Loucy (cell line): ENCODE measurements at regions not wholly inside any gene's neighbourhood (a gene's known extent, or its start where the extent isn't known, plus 50 kb on each side); places are given as distances from the start of the nearest gene placed in this dataset.

Experiments used
- H2AFZ ChIP-seq: fragments of 200-600 bp; sonication (generic); 2 replicates; pipeline ENCODE4 v1.6.0; 2016; ENCODE audit warnings: antibody characterized with exemption, mild to moderate bottlenecking, low read length, moderate library complexity
- H3F3A ChIP-seq: fragments of 200-600 bp; 2 replicates; pipeline ENCODE4 v1.6.0; 2016; ENCODE audit warnings: antibody characterized with exemption, low read depth, mild to moderate bottlenecking
- H3K27me3 ChIP-seq: fragments of 200-600 bp; sonication (generic); 2 replicates; pipeline ENCODE4 v1.6.1; 2014; ENCODE audit warnings: low read length, mild to moderate bottlenecking; ENCODE audit not compliant: insufficient read depth, poor library complexity, severe bottlenecking
- H3K36me3 ChIP-seq: fragments of 200-600 bp; sonication (generic); 2 replicates; pipeline ENCODE4 v1.6.1; 2016; ENCODE audit warnings: low read length; ENCODE audit not compliant: insufficient read depth
- H3K4me1 ChIP-seq: fragments of 200-600 bp; sonication (generic); 2 replicates; pipeline ENCODE4 v1.5.1; 2014; ENCODE audit warnings: low read length, mild to moderate bottlenecking; ENCODE audit not compliant: insufficient read depth, poor library complexity, severe bottlenecking
- H3K4me2 ChIP-seq: fragments of 200-600 bp; sonication (generic); 2 replicates; pipeline ENCODE4 v1.6.0; 2014; ENCODE audit warnings: antibody characterized with exemption, low read length, low read depth, mild to moderate bottlenecking; ENCODE audit not compliant: poor library complexity, severe bottlenecking
- H3K4me3 ChIP-seq: fragments of 200-600 bp; sonication (generic); 2 replicates; pipeline ENCODE4 v1.5.1; 2014; ENCODE audit warnings: low read length, mild to moderate bottlenecking, mixed read lengths; ENCODE audit not compliant: poor library complexity, severe bottlenecking
- H3K79me2 ChIP-seq: fragments of 200-600 bp; sonication (generic); 2 replicates; pipeline ENCODE4 v1.6.1; 2014; ENCODE audit warnings: low read length; ENCODE audit not compliant: insufficient read depth
- H3K9ac ChIP-seq: fragments of 200-600 bp; sonication (generic); 2 replicates; pipeline ENCODE4 v1.6.0; 2014; ENCODE audit warnings: mild to moderate bottlenecking, low read depth, low read length, moderate library complexity; ENCODE audit not compliant: poor library complexity, severe bottlenecking
- H3K9me2 ChIP-seq: fragments of 200-600 bp; sonication (generic); replicated peaks from 2 replicates; pipeline ENCODE4 v1.6.1; 2016; ENCODE audit warnings: low read depth, low read length, mixed read lengths
- H3K9me3 ChIP-seq: fragments of 200-600 bp; sonication (generic); 2 replicates; pipeline ENCODE4 v1.6.1; 2014; ENCODE audit warnings: mild to moderate bottlenecking, antibody characterized with exemption, low read length, low read depth; ENCODE audit not compliant: insufficient read depth
- H4K20me1 ChIP-seq: fragments of 200-600 bp; sonication (generic); 2 replicates; pipeline ENCODE4 v1.6.0; 2014; ENCODE audit warnings: antibody characterized with exemption, low read length, mild to moderate bottlenecking; ENCODE audit not compliant: insufficient read depth, poor library complexity, severe bottlenecking
- EZH2phosphoT487 ChIP-seq: fragments of 200-600 bp; IDR thresholded peaks from 2 replicates; pipeline ENCODE4 v1.6.1; 2018; ENCODE audit warnings: antibody characterized with exemption, mild to moderate bottlenecking, moderate library complexity, borderline replicate concordance
- TF ChIP-seq, protein P1 (sequence below): fragments of 200-600 bp; sonication (generic); conservative IDR thresholded peaks from 2 replicates; pipeline ENCODE4 v1.5.1; 2014; ENCODE audit warnings: mild to moderate bottlenecking, antibody characterized with exemption, low read length

GRCh38 chr5:58365791-58366190, 94.1 kb downstream of the PLK2 start:
- Histone ChIP-seq H4K20me1 (no peaks in the 10 kb centered on the region), H3K4me1 (no peaks in the 10 kb centered on the region), H2AFZ (no peak overlapping the region), H3K9me2 (no peaks in the 10 kb centered on the region), H3F3A (no peaks in the 10 kb centered on the region), H3K36me3 (no peaks in the 10 kb centered on the region), H3K4me3 (no peak overlapping the region), H3K4me2 (no peak overlapping the region), H3K79me2 (no peaks in the 10 kb centered on the region), H3K27me3 (no peaks in the 10 kb centered on the region), H3K9me3 (no peaks in the 10 kb centered on the region), H3K9ac (no peak overlapping the region)
- TF ChIP-seq, protein P1, sequence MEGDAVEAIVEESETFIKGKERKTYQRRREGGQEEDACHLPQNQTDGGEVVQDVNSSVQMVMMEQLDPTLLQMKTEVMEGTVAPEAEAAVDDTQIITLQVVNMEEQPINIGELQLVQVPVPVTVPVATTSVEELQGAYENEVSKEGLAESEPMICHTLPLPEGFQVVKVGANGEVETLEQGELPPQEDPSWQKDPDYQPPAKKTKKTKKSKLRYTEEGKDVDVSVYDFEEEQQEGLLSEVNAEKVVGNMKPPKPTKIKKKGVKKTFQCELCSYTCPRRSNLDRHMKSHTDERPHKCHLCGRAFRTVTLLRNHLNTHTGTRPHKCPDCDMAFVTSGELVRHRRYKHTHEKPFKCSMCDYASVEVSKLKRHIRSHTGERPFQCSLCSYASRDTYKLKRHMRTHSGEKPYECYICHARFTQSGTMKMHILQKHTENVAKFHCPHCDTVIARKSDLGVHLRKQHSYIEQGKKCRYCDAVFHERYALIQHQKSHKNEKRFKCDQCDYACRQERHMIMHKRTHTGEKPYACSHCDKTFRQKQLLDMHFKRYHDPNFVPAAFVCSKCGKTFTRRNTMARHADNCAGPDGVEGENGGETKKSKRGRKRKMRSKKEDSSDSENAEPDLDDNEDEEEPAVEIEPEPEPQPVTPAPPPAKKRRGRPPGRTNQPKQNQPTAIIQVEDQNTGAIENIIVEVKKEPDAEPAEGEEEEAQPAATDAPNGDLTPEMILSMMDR, result no peak
- no peak for TF ChIP-seq EZH2phosphoT487

GRCh38 chr5:58363461-58364249, 96.2 kb downstream of the PLK2 start:
- no peaks in the 10 kb centered on the region for H3F3A ChIP-seq
- H4K20me1 ChIP-seq, result no peaks in the 10 kb centered on the region
- no peaks in the 10 kb centered on the region for H3K36me3 ChIP-seq
- no peaks in the 10 kb centered on the region for H3K79me2 ChIP-seq
- H3K9ac ChIP-seq, result no peak overlapping the region
- no peak overlapping the region for H2AFZ ChIP-seq
- H3K27me3 ChIP-seq, result no peaks in the 10 kb centered on the region
- no peaks in the 10 kb centered on the region for H3K9me2 ChIP-seq
- no peaks in the 10 kb centered on the region for H3K4me1 ChIP-seq
- no peak overlapping the region for H3K4me3 ChIP-seq
- TF ChIP-seq, protein P1, result no peak
- TF ChIP-seq EZH2phosphoT487, result no peak
- H3K9me3 ChIP-seq, result no peaks in the 10 kb centered on the region
- H3K4me2 ChIP-seq, result no peak overlapping the region

DNA sequence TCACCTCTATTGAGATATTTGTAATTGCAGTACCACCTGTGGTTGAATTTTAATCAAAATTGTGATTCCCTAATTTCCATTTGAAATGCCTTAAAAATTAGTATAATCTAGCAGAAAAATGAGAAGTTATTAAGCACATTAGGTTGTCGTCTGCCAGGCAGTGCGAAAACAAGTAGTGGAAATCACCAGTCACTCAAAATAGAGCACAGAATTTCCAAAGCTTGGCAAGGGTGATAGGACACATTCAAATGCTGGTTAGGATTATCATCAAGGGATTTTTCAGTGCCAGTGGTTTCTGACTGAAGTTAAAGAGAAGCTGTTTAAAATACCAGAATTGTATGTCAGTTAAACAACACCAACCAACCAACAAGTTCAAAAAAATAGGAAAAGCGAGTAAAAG, 97.8 kb downstream of the PLK2 start:
- H3K9ac ChIP-seq, result no peak overlapping the region
- H3K9me2 ChIP-seq, result no peaks in the 10 kb centered on the region
- H3K27me3 ChIP-seq, result no peaks in the 10 kb centered on the region
- no peak overlapping the region for H2AFZ ChIP-seq
- no peaks in the 10 kb centered on the region for H3K4me1 ChIP-seq
- no peaks in the 10 kb centered on the region for H4K20me1 ChIP-seq
- no peak overlapping the region for H3K4me2 ChIP-seq
- H3K9me3 ChIP-seq, result no peaks in the 10 kb centered on the region
- TF ChIP-seq, protein P1, result no peak
- TF ChIP-seq EZH2phosphoT487, result no peak
- no peaks in the 10 kb centered on the region for H3K36me3 ChIP-seq
- no peaks in the 10 kb centered on the region for H3K79me2 ChIP-seq
- no peaks in the 10 kb centered on the region for H3F3A ChIP-seq
- H3K4me3 ChIP-seq, result no peak overlapping the region
